Caco-2 (cell line): ENCODE measurements at regions not wholly inside any gene's neighbourhood (a gene's known extent, or its start where the extent isn't known, plus 50 kb on each side); places are given as distances from the start of the nearest gene placed in this dataset.

Source experiments
- BruUV-seq: library from RNA; stranded (reverse); fragments of 400-500 nt; replicated peaks from 2 replicates; lab custom pipeline; 2021; lab: Mats Ljungman, UMichigan
- CTCF ChIA-PET: fragments of 300-600 bp; sonication (Branson Sonifier 250); formaldehyde crosslinking; loops from one replicate; lab custom pipeline; 2022; ENCODE audit warnings: antibody characterized with exemption; lab: Charles Lee
- POLR2A ChIA-PET: fragments of 300-600 bp; sonication (Branson Sonifier 250); formaldehyde crosslinking; loops from one replicate; lab custom pipeline; 2022; ENCODE audit warnings: antibody characterized with exemption; lab: Charles Lee
- DNase-seq, 2 experiments: peaks; one replicate each; pipeline versions ENCODE4 v3.0.0 to v3.0.0-alpha.2; 2020 to 2022
- H3K27me3 ChIP-seq: replicated peaks from 2 replicates; pipeline ENCODE4 v1.6.0; 2011; ENCODE audit warnings: low read length; ENCODE audit not compliant: control insufficient read depth, insufficient read depth
- H3K36me3 ChIP-seq: 2 replicates; pipeline ENCODE4 v1.5.1; 2011; ENCODE audit warnings: low read length; ENCODE audit not compliant: control insufficient read depth, insufficient read depth
- H3K4me1 ChIP-seq: fragments of 250-450 bp; sonication (Bioruptor Pico); 2 replicates; pipeline ENCODE4 v1.5.1; 2020; ENCODE audit warnings: mild to moderate bottlenecking
- H3K4me3 ChIP-seq: 2 replicates; pipeline ENCODE4 v1.5.1; 2011; ENCODE audit warnings: low read depth, mild to moderate bottlenecking, control low read depth, low read length
- H3K9me3 ChIP-seq: fragments of 250-450 bp; sonication (Bioruptor Pico); 2 replicates; pipeline ENCODE4 v1.5.1; 2020; ENCODE audit warnings: mild to moderate bottlenecking, moderate library complexity
- H3K27ac Mint-ChIP-seq: one replicate; pipeline ENCODE4 v1.8.0; 2022; ENCODE audit warnings: mixed read lengths; ENCODE audit not compliant: unreplicated experiment
- H3K27me3 Mint-ChIP-seq: one replicate; pipeline ENCODE4 v1.8.0; 2022; ENCODE audit warnings: mixed read lengths; ENCODE audit not compliant: insufficient read depth, unreplicated experiment
- H3K36me3 Mint-ChIP-seq: one replicate; pipeline ENCODE4 v1.8.0; 2022; ENCODE audit warnings: mild to moderate bottlenecking, mixed read lengths; ENCODE audit not compliant: insufficient read depth, unreplicated experiment
- H3K4me1 Mint-ChIP-seq: one replicate; pipeline ENCODE4 v1.8.0; 2022; ENCODE audit warnings: low read depth, mixed read lengths; ENCODE audit not compliant: unreplicated experiment
- H3K4me3 Mint-ChIP-seq: one replicate; pipeline ENCODE4 v1.8.0; 2022; ENCODE audit warnings: mild to moderate bottlenecking, moderate library complexity, mixed read lengths; ENCODE audit not compliant: unreplicated experiment
- H3K9me3 Mint-ChIP-seq: one replicate; pipeline ENCODE4 v1.8.0; 2022; ENCODE audit warnings: mixed read lengths; ENCODE audit not compliant: unreplicated experiment
- CTCF ChIP-seq, 2 experiments: fragments of 200-600 bp in 1 of 2; IDR thresholded peaks; 1 replicate in 1 of 2; 2 replicates in 1 of 2; pipeline versions ENCODE4 v1.5.1 to v1.8.0; 2011 to 2022; ENCODE audit warnings: antibody characterized with exemption in 1 of 2, control low read depth in 1 of 2, inconsistent platforms in 1 of 2, low read depth in 1 of 2, low read length in 1 of 2, mild to moderate bottlenecking in 1 of 2, moderate library complexity in 1 of 2; ENCODE audit not compliant: insufficient read depth in 1 of 2, severe bottlenecking in 1 of 2, unreplicated experiment in 1 of 2
- intact Hi-C: fragments of 100-400 bp; cut with micrococcal nuclease; formaldehyde crosslinking; loops from one replicate; pipeline ENCODE4 v1.10.0; 2022; ENCODE audit not compliant: unreplicated experiment

GRCh38 chr7:10211016-10211415 is 762.7 kb upstream of the PHF14 start:
- Histone ChIP-seq H3K36me3 (no peaks in the 10 kb centered on the region), H3K4me3 (no peak overlapping the region), H3K27me3 (no peaks in the 10 kb centered on the region), H3K9me3 (peaks cover 9% of the 10 kb centered on the region), H3K4me1 (peaks cover 23% of the 10 kb centered on the region)
- ChIA-PET POLR2A (no interaction called here), CTCF (no interaction called here)
- H3K4me3 Mint-ChIP-seq, result no peak overlapping the region
- H3K9me3 Mint-ChIP-seq, result peaks cover 25% of the 10 kb centered on the region
- no peak overlapping the region for H3K27ac Mint-ChIP-seq
- no peaks in the 10 kb centered on the region for H3K27me3 Mint-ChIP-seq
- no peaks in the 10 kb centered on the region for H3K4me1 Mint-ChIP-seq
- H3K36me3 Mint-ChIP-seq, result no peaks in the 10 kb centered on the region
- BruUV-seq, result no TSS peak
- DNase-seq, result no peak
- TF ChIP-seq CTCF (IDR thresholded peaks at IDR 0.05; ENCODE audit: insufficient read depth in 1 of 2, low read depth in 1 of 2, low read length in 1 of 2, severe bottlenecking in 1 of 2, unreplicated experiment in 1 of 2), result no peak
- intact Hi-C loops, result no loop called here

- intact Hi-C loops, result no loop called here
- TF ChIP-seq CTCF (IDR thresholded peaks at IDR 0.05; ENCODE audit: insufficient read depth in 1 of 2, low read depth in 1 of 2, low read length in 1 of 2, severe bottlenecking in 1 of 2, unreplicated experiment in 1 of 2), result no peak
- H3K9me3 ChIP-seq, result peaks cover 9% of the 10 kb centered on the region
- CTCF ChIA-PET, result no interaction called here
- no peaks in the 10 kb centered on the region for H3K36me3 ChIP-seq
- no peaks in the 10 kb centered on the region for H3K27me3 ChIP-seq
- Mint-ChIP-seq H3K9me3 (peaks cover 25% of the 10 kb centered on the region), H3K27me3 (no peaks in the 10 kb centered on the region), H3K4me3 (no peak overlapping the region), H3K4me1 (no peaks in the 10 kb centered on the region), H3K36me3 (no peaks in the 10 kb centered on the region), H3K27ac (no peak overlapping the region)
- peaks cover 15% of the 10 kb centered on the region for H3K4me1 ChIP-seq
- no peak overlapping the region for H3K4me3 ChIP-seq
- POLR2A ChIA-PET, result no interaction called here
- BruUV-seq, result no TSS peak
- no peak for DNase-seq
These were observed 761.8 kb upstream of the PHF14 start for GRCh38 chr7:10211861-10212260.

- no peaks in the 10 kb centered on the region for H3K27me3 ChIP-seq
- Mint-ChIP-seq H3K36me3 (no peaks in the 10 kb centered on the region), H3K27me3 (no peaks in the 10 kb centered on the region), H3K27ac (no peak overlapping the region), H3K9me3 (peaks cover 25% of the 10 kb centered on the region), H3K4me3 (no peak overlapping the region), H3K4me1 (no peaks in the 10 kb centered on the region)
- intact Hi-C loops, result no loop called here
- TF ChIP-seq CTCF (IDR thresholded peaks at IDR 0.05; ENCODE audit: insufficient read depth in 1 of 2, low read depth in 1 of 2, low read length in 1 of 2, severe bottlenecking in 1 of 2, unreplicated experiment in 1 of 2), result no peak
- BruUV-seq, result no TSS peak
- peaks cover 9% of the 10 kb centered on the region for H3K9me3 ChIP-seq
- no peak overlapping the region for H3K4me3 ChIP-seq
- CTCF ChIA-PET, result no interaction called here
- DNase-seq, result no peak
- H3K36me3 ChIP-seq, result no peaks in the 10 kb centered on the region
- POLR2A ChIA-PET, result no interaction called here
- peaks cover 8% of the 10 kb centered on the region; the same call in 1 of the 2 replicates for H3K4me1 ChIP-seq
These were observed 761.0 kb upstream of the PHF14 start for GRCh38 chr7:10212649-10213048.
